ENCODE measurements at regions not wholly inside any gene's neighbourhood (a gene's known extent, or its start where the extent isn't known, plus 50 kb on each side); places are given as distances from the start of the nearest gene placed in this dataset.

DNA sequence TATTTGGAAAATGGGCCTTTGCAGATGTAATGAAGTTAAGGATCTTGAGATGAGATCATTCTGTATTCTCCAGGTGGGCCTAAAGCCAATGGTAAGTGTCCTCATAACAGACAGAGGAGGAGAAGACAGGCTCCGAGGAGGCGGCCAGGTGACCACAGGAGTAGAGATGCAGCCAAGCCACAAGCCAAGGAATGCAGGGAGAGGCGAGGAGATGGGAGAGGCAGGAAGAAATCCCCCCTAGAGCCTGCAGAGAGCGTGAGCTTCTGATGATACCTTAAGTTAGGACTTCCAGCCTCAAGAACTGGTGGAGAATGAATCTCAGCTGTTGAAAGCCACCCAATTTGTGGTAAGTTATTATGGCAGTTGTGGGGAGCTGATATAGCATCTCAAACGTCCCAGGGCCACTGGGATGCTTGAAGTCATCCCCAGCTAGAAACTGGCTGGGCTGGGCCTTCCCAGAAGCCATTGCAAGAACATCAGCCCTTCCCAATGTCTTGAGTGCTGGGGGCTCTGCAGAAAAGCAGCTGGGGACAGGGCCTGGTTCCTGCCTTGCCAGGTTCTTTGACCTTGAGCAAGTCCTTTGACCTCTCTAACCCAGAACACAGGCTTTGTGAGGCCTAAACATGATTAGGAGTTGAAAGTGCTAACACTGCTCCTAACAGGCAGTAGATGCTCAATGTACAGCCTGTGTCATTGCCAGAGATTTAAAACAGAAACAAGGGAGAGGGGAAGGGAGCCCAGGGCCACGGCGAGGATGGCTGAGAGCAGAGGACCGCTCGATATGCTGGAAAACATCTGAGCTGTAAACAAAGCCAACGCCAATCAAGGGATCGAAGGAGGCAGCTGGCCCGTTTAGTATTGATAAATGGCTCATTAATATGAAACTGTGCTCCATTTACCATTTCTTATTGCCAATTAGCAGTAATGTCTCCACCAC lies 632.3 kb downstream of the TBC1D22A start:
- Histone ChIP-seq H3K4me3 (replicated peaks; ENCODE audit: insufficient read depth, low read length) (no peak overlapping the region), H3K27me3 (ENCODE audit: insufficient read depth, poor library complexity, severe bottlenecking) (no peaks in the 10 kb centered on the region), H3K27ac (replicated peaks) (no peak overlapping the region)
- TF ChIP-seq REST (IDR thresholded peaks at IDR 0.05; ENCODE audit: insufficient replicate concordance, low read depth) (no peak), SPI1 (IDR thresholded peaks at IDR 0.05; ENCODE audit: borderline replicate concordance, low read depth) (no peak), POLR2AphosphoS5 (IDR thresholded peaks at IDR 0.05; ENCODE audit: low read depth) (no peak), GABPA (IDR thresholded peaks at IDR 0.05; ENCODE audit: low read depth) (no peak)
- TF ChIP-seq, protein P1, sequence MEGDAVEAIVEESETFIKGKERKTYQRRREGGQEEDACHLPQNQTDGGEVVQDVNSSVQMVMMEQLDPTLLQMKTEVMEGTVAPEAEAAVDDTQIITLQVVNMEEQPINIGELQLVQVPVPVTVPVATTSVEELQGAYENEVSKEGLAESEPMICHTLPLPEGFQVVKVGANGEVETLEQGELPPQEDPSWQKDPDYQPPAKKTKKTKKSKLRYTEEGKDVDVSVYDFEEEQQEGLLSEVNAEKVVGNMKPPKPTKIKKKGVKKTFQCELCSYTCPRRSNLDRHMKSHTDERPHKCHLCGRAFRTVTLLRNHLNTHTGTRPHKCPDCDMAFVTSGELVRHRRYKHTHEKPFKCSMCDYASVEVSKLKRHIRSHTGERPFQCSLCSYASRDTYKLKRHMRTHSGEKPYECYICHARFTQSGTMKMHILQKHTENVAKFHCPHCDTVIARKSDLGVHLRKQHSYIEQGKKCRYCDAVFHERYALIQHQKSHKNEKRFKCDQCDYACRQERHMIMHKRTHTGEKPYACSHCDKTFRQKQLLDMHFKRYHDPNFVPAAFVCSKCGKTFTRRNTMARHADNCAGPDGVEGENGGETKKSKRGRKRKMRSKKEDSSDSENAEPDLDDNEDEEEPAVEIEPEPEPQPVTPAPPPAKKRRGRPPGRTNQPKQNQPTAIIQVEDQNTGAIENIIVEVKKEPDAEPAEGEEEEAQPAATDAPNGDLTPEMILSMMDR (IDR thresholded peaks at IDR 0.05; ENCODE audit: insufficient read depth, low read length), result no peak
- DNase-seq (ENCODE audit: low read depth in 1 of 2, low spot score in 1 of 2), result no peak

DNA sequence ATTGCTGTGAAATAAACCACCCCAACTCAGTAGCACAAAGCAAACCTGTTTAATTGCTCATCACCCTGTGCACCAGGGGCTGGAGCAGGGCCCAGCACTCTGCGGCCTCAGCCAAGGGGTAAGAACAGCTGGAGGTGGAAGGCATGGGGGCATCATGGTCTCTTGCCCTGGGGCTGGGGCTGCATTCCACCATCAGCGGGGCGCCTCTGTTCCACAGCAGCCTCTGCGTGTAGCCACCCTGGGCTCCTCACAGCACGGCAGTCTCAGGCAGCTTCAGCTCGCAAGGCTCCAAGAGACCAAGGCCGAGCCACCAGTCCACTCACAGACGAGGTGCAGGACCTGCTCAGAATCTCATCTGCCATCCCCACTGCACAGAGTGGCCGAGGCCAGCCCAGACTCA lies 630.7 kb downstream of the TBC1D22A start:
- TF ChIP-seq SPI1 (IDR thresholded peaks at IDR 0.05; ENCODE audit: borderline replicate concordance, low read depth) (no peak), POLR2AphosphoS5 (IDR thresholded peaks at IDR 0.05; ENCODE audit: low read depth) (no peak), GABPA (IDR thresholded peaks at IDR 0.05; ENCODE audit: low read depth) (no peak), REST (IDR thresholded peaks at IDR 0.05; ENCODE audit: insufficient replicate concordance, low read depth) (no peak)
- TF ChIP-seq, protein P1 (IDR thresholded peaks at IDR 0.05; ENCODE audit: insufficient read depth, low read length), result no peak
- DNase-seq (ENCODE audit: low read depth in 1 of 2, low spot score in 1 of 2), result no peak
- H3K27ac ChIP-seq (replicated peaks), result no peak overlapping the region
- no peaks in the 10 kb centered on the region for H3K27me3 ChIP-seq (ENCODE audit: insufficient read depth, poor library complexity, severe bottlenecking)
- no peak overlapping the region for H3K4me3 ChIP-seq (replicated peaks; ENCODE audit: insufficient read depth, low read length)

DNA sequence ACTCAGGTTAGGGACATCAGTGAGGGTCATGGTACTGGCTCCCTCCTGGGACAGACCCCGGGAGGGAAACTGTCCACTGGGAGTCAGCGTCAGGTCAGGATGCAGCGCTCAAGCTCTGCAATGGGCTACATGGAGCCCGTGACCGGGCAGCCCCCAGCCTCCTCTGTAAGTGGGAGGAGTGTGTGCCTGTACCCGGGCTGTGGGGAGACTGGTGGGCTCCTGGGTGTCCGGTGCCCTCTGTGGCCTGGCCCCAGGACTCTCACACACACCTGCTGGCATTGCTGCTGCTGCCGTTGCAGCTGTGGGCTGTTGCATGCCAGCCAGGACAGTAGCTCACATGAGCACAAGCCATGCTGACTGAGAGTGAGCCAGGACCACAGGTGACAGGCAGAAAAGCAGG lies 630.3 kb downstream of the TBC1D22A start:
- Histone ChIP-seq H3K27ac (replicated peaks) (no peak overlapping the region), H3K27me3 (ENCODE audit: insufficient read depth, poor library complexity, severe bottlenecking) (no peaks in the 10 kb centered on the region), H3K4me3 (replicated peaks; ENCODE audit: insufficient read depth, low read length) (no peak overlapping the region)
- TF ChIP-seq REST (IDR thresholded peaks at IDR 0.05; ENCODE audit: insufficient replicate concordance, low read depth) (no peak), SPI1 (IDR thresholded peaks at IDR 0.05; ENCODE audit: borderline replicate concordance, low read depth) (no peak), GABPA (IDR thresholded peaks at IDR 0.05; ENCODE audit: low read depth) (no peak), POLR2AphosphoS5 (IDR thresholded peaks at IDR 0.05; ENCODE audit: low read depth) (no peak)
- TF ChIP-seq, protein P1 (IDR thresholded peaks at IDR 0.05; ENCODE audit: insufficient read depth, low read length), result no peak
- no peak for DNase-seq (ENCODE audit: low read depth in 1 of 2, low spot score in 1 of 2)

Data from HL-60 (cell line).